GM21367 (cell line): ENCODE measurements at regions not wholly inside any gene's neighbourhood (a gene's known extent, or its start where the extent isn't known, plus 50 kb on each side); places are given as distances from the start of the nearest gene placed in this dataset.
"Not testable (repeated sequence)": the region's sequence is repeated elsewhere in the genome, so short reads cannot be mapped to it uniquely, and the experiment has no call there.

Experiments used
- ATAC-seq: cut with Tn5 transposase; IDR thresholded peaks from one replicate; pipeline ENCODE4 v1.9.1; 2021; ENCODE audit not compliant: unreplicated experiment

DNA sequence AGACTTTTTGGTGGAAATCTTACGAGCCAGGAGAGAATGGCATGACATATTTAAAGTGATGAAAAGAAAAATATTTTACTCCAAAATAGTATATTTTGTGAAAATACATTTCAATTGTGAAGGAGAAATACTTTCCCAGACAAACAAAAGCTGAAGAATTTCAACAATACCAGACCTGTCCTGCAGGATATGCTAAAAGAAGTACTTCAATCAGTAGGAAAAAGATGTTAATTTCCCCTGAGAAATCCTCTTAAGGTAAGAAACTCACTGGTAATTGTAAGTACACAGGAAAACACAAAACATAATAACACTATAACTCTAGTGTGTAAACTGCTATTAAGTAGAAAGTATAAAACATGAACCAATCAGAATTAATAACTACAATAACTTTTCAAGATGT is 341.8 kb upstream of the GJE1 start:
- ATAC-seq: no peak

DNA sequence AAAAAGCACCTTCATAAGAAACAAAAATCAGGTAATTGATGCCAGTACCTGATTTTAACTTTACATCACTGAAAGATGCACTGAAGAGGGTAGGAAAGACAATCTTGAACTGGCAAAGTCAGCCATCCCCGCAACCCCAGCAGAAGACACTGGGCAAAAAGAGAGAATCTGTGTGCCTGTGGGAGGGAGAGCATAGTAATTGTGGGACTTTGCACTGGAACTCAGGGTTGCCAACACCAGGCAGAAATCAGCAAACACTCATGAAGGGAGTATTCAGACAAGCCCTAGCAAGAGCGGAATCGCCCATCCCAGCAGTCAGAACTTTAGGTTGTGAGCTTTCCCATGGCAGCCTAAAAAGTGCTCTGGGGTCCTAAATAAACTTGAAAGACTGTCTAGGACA is 344.6 kb upstream of the GJE1 start:
- no peak for ATAC-seq

DNA sequence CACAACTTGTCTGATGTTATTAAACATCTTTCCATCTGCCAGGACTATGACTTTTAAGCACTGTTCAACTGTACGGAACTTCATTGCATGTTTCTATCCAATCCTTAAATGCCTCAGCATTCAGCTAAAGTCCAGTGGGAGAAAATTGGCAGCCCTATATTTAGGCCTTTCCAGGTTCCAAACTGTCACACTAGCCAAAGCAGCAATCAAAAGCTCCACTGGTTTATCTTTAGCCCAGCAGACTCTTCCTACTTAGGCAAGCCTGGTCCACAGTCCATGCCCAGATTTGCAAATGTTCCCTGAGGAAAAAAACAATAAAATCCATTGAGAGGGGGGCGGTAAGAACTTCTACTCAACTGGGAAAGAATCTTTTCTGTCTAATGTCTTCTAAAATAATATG is 349.1 kb upstream of the GJE1 start:
- no peak for ATAC-seq

DNA sequence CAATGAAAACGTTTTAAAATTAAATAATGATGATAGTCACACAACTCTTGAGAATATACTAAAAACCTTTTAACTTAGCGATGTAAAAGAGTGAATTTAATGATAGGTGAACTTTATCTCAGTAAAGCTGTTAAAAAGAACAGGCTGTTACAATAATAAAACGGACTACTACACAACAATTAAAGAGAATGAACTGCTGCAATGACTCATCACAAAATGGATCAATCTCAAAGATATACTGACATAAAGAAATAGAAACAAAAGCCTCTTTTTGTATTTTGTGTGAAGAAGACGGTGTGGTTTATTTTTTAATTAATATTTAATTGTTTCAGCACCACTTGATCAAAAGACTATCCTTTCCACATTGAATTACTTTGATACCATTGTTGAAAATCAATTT is 352.4 kb upstream of the GJE1 start:
- no peak for ATAC-seq

DNA sequence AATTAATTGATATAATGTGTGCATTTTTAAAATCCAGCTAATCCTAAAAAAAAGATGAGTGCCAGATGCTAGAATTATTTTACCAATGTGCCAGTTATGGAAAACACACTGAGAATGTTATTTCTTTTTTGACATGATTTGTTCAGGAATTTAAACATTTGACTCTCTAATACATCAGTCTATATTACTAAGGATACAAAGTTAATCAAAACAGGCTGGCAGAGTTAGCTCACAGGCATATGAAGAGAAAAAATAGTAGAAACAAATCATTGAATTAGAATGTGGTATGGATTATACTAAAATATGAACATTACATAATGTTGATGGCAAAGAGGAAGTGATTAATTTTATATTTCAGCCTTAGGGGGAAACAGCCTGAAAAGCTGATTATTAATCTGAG is 368.3 kb upstream of the GJE1 start:
- ATAC-seq: no peak

DNA sequence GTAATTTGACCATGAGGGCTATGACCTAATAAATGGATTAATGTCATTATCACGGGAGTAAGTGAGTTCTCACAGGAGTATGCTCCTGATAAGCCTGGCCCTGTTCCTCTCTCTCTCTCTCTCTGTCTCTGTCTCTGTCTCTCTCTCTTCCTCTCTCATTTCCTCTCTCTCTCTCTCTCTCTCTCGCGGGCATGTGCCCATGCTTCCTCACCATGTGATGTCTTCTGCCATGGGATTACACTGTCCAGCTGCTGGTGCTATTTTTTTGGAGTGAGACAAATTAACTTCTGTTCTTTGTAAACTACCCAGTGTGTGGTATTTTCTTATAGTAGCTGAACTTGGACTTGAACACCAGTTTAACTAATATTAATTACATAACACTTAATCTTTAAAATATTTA is 374.3 kb upstream of the GJE1 start:
- ATAC-seq: no peak

DNA sequence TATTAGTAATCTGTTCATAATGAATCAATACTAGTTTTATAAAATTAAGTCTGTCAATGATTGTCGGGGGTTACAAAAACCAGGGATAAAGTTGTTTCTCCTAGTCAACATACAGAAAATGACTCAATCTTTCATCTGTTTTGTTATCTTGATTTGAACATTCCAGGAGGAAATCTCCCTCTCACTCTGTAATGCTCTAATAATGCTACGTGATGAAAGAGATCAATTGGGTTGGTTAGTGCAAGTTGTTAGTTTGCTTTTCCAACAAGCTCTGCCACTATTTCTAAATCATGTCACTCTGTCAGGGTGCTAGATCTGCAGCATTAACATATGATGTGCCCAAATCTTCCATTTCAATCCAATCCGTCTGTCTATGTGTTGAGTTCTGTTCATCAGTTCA is 379.5 kb upstream of the GJE1 start:
- no peak for ATAC-seq

DNA sequence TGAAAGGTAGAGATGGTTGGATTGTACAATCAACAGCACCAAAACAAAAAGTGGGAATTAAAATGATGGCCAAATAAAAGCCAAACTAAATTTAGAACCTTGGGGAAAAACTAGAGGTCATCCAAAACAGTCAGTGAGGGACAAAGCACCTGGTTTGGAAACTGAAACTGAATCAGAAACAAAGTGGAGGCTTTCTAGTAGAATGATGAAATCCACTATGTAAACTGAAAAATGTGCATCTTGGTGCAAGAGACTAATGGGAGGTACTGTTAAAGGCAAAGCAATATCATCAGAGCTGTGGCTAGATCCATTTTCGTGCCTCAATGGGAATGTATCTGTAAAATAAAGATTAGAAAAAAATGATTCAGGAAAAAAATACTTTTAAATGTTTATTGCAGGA is 380.0 kb upstream of the GJE1 start:
- ATAC-seq: no peak

DNA sequence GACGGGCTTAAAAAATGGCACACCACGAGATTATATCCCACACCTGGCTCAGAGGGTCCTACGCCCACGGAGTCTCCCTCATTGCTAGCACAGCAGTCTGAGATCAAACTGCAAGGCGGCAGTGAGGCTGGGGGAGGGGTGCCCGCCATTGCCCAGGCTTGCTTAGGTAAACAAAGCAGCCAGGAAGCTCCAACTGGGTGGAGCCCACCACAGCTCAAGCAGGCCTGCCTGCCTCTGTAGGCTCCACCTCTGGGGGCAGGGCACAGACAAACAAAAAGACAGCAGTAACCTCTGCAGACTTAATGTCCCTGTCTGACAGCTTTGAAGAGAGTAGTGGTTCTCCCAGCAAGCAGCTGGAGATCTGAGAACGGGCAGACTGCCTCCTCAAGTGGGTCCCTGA is 386.4 kb upstream of the GJE1 start:
- not testable (repeated sequence) for ATAC-seq

DNA sequence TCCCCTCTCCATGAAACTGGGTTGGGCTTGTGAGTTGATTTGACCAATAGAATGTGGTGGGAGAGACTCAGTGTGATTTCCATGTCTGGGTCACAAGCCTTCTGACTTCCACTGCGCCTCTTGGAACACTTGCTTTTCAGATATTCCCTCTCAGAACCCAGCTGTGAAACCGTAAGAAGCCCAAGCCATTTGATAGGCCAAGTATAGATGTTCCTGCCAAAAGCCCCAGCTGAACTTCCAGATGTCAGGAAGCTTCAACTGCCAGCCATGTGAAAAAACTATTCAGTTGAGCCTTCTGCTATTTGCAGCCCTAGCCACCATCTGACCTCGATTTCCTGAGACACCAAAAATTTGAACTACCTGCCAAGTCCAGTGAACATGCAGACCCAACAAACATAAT is 387.8 kb upstream of the GJE1 start:
- ATAC-seq: no peak

DNA sequence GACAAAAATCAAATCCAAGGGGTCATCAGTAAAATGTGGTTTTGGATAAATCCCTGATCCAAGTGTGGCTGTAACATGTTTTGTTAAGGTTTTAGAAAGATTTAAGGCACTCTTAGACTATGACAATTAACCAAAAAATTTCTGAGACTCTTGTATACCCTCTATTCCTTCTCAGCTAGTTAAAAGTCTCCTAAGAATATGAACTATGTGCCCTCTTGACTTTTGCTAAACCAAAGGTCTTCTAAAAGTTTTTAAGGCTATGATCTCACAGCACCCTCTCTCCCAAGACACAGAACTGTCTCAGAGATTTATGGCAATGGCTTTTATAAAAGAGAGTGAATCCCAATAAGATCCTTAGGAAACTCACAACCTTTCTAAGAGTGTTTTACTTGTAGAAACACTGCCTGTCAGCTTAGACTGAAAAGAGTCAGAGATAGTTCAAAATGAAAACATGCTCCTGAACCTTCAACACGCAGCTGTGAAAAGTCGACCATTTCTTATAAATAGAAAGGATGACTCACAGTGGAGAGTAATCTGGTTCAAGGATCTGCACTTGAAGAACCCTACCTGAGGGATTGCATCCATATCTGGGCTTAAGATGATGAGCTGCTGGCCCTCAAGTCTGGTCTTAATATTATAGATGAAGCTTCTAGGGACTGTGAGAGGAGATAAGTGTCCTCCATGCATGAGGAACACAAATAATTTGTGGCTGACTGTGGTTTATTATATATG is 388.4 kb upstream of the GJE1 start:
- no peak for ATAC-seq

DNA sequence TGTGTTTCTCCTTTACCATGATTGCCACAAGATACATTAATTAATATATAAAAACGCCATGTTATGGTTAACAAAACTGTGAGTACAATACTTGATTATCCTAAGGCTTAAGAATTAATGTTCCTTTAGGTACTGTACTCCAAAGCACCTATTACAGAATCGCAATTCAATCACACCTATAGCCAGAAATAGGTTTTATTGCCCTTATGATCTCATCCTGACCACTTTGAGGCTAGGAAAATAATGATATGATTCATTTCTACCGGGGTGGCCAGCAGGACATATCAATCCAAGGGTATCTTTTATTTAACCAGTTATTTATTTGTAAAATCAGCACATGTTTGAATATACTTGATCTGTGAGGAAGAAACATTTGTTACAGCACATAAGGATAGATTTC is 396.6 kb upstream of the GJE1 start:
- ATAC-seq: no peak

DNA sequence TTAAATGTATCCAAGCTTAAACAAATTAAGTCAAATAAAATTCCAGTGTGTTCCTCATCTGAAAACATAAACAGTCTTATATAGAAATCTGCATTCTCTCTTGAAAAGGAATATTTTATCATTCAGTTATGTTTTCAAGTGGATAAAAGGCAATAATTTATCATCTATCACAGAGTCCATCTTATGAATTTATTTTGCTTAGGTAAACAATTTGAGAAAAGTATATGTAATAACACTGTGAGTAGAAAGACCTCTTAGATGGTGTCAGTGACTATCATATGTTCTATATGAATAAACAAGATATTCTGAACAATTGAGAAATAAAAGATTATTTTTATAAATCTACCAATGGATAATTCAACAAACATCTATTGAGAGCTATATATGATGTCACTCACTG is 397.6 kb upstream of the GJE1 start:
- no peak for ATAC-seq

DNA sequence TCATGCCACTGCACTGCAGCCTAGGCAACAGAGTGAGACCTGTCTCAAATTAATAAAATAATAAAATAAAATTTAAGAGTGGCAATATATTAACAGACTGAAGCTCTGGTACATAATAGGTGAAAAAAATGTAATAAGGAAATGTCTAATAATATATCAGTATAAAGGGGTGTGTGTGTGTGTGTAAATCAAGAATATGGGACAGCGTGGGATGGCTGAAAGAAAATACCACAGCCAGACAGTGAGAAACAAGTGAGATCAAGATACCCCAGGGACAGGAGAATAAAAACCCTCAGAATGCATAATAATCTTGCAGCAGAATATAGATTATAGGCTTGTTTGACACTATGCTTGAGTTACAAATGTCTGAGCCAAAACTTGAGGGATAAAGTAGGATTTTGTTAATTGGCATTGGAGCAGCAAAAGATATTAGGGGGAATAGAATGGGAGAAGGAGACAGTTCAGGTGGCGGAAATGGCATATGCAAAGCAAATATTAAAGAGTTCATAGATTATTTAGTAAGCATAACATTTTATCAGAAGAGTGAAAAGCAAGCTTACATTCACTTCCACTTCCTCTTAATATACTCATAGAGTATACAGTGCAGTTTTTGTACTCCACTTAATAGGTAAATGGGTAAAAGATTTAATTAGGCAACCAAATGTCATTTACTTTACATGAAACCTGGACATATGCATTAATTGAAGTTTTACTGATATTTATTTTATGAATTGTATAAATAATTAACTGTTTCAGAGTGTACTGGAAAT is 398.5 kb upstream of the GJE1 start:
- ATAC-seq: no peak

DNA sequence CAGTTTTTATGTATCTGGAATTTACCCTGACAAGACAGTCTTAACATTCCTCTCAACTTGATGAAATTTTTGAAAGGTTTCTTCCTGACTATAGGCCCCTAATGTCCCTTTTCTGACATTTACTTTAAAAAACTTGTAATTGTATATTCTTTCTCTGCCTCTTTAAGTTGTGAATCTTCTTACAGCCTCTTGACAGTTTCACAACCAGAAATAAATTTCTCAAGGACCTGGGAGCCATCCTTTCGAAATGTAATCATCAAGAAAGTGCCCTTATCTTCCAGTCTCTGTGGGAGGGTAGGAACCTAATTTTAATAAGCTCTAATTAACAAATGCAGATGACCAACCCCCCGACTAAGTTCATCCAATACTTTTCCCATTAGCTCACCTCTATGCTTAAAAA is 403.6 kb upstream of the GJE1 start:
- no peak for ATAC-seq

DNA sequence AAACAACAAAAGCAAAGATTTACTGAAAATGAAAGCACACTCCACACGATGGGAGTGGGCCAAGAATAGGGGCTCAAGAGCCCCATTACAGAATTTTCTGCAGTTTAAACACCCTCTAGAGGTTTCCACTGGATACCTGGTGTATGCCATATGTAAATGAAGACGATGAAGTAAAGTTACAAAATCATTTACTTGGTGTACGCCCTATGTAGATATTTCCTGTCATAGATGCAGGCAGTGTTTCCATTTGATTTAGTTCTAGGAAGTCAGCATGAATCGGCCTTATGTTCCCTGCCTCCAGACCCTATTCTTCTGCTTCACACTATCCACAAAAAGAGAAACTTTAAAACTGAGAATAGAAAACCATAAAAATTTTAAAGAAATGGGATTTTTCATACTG is 404.4 kb upstream of the GJE1 start:
- no peak for ATAC-seq

DNA sequence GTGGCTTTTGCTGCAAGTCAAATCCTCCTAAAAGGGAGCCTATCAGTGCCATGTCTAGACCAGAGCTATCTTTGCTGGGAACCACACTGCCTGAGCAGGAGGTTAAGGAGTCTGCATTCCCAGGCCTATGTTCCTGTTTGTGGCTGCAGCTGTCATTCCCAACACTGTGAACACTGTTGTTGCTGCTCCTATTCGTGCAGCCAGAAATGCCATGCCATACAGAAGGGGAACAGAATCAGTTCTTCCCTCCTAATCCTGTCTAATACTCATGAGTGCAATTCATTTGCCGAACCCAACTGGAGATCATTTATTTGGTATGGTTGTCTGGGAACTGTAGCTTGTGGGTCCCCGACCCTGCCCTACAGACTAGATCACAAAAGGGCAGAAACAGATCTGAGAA is 406.5 kb upstream of the GJE1 start:
- ATAC-seq: no peak

DNA sequence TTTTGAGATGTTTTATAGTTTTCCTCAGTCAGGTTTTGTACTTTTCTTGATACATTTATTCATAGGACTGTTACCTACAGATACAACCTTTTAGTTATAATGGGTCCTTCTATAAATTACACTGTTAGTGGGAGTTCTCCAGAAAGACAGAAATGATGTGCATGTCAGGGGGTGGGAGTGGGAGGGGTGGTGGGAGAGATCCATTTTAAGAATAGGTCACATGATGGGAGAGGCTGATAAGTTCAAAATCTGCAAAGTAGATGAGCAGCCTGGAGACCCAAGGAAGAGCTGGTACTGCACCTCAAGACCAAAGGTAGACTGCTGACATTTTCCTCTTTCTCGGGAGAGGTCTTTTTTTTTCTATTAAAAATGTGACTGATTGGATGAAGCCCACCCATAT is 408.0 kb upstream of the GJE1 start:
- ATAC-seq: no peak

DNA sequence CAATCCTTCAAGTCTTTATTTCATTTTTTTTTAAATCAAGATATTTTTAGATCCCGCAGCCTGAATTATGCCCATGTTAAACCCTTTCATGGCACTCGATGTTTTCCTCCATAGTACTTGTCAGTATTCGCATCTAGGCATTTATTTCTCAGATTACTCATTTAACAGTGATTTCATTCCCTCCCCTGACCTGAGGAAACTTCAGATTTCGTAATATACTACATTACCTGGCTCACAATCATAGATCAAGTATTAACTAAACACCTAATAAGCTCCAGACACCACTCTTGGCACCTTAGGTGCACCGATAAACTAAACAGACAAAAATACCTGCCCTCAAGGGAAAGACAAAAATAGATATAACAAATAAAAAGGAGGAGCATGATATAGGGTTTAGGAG is 413.2 kb upstream of the GJE1 start:
- ATAC-seq: no peak

DNA sequence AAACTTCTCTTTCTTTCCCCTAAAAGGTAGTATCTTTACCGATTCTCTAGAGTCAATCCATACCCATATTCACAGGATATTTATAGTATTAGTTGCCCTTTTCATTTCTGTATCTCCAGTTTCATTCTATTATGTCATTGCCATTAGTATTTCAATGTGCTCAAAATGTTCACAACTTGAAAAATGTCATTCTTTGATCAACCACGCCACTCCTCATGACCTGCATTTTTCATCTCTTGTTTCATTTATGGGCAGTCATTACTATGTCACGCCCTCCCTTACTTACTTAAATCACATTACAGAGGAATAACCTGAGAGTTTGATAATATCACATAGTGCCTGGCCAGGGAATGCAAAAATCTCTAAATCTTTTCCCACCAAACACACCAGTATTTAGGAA is 427.3 kb upstream of the GJE1 start:
- ATAC-seq: no peak

DNA sequence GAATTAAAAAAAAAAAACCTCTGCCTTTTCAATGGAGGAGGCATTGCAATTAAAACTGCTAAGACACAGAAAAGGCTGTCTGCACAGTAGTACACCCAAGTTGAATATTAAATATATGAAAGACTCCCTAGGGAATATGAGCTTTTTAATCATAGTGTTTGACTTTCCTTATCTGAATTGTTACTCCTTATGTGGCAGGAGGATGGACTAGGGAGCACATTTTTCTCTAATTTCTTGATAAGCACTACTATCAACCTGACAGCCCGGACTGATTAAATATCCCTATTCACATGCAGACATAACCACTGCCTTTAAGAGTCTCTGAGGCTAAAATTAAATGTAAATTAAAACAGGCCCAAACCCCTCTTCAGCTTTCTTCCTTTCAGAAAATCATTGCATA is 428.6 kb upstream of the GJE1 start:
- ATAC-seq: no peak

DNA sequence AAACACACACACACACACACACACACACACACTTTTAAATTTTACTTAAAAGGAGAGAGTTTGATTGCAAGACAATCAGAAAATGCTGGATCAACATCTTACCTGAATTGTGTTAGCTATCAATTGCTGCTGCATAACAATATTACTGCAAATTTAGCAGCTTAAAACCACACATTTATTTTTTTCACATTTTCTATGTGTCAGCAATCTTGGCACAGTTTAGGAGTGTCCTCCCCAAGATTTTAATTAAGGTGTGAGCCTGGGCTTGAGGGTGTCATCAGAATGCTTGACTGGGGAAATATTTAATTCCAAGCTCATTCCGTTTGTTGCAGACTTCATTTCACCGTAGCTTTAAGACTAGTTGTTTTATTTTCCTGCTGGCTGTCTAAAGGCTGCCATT is 431.0 kb upstream of the GJE1 start:
- ATAC-seq: no peak

DNA sequence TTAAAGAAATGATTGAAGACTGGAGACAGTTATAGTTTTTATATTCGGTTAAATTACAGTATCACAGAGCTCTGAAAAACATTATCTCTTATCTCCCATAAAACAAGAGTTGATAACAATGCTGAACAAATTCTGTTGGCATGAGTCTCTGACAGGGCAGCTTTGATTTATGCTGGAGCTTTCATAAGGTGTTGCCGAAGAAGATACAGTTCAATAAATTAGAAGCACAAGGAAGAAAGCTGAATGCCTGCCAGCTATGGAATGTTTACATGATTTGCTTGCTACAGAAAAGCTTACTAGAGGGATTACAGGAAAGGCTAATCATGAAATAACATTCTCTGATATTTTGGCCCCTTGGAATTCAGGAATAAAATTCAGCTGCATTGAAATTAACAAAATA is 431.9 kb upstream of the GJE1 start:
- ATAC-seq: no peak
